Fibroblast of pulmonary artery (primary cell): ENCODE measurements at regions not wholly inside any gene's neighbourhood (a gene's known extent, or its start where the extent isn't known, plus 50 kb on each side); places are given as distances from the start of the nearest gene placed in this dataset.

Experiments used
- DNase-seq: peaks from one replicate; pipeline ENCODE4 v3.0.0-alpha.2; 2010; ENCODE audit warnings: low read depth
- H3K4me3 ChIP-seq: replicated peaks from 2 replicates; pipeline ENCODE4 v1.5.1; 2011; ENCODE audit warnings: low read depth, mild to moderate bottlenecking, control low read depth, low read length, moderate library complexity
- CTCF ChIP-seq: IDR thresholded peaks from 2 replicates; pipeline ENCODE4 v1.5.1; 2011; ENCODE audit warnings: mild to moderate bottlenecking, control low read depth, low read length, inconsistent platforms; ENCODE audit errors: missing control alignments

GRCh38 chr7:124662937-124663336 lies 102.7 kb downstream of the GPR37 start:
- no peak for TF ChIP-seq CTCF
- no peak overlapping the region for H3K4me3 ChIP-seq
- DNase-seq: no peak

- no peak overlapping the region for H3K4me3 ChIP-seq
- no peak for DNase-seq
- TF ChIP-seq CTCF: no peak
Measured at GRCh38 chr7:124662372-124662771, 103.2 kb downstream of the GPR37 start.

- TF ChIP-seq CTCF: no peak
- DNase-seq: no peak
- H3K4me3 ChIP-seq: no peak overlapping the region
Measured at GRCh38 chr7:124655990-124656389, 109.6 kb downstream of the GPR37 start.

GRCh38 chr7:124652237-124652636 lies 113.4 kb downstream of the GPR37 start:
- TF ChIP-seq CTCF: no peak
- no peak overlapping the region for H3K4me3 ChIP-seq
- no peak for DNase-seq

- no peak for DNase-seq
- H3K4me3 ChIP-seq: no peak overlapping the region
- TF ChIP-seq CTCF: no peak
Measured at GRCh38 chr7:124651136-124651535, 114.5 kb downstream of the GPR37 start.

- no peak for TF ChIP-seq CTCF
- DNase-seq: no peak
- no peak overlapping the region for H3K4me3 ChIP-seq
Measured at GRCh38 chr7:124649397-124650014, 116.1 kb downstream of the GPR37 start.

- TF ChIP-seq CTCF: no peak
- no peak overlapping the region for H3K4me3 ChIP-seq
- no peak for DNase-seq
Measured at GRCh38 chr7:124647630-124648306, 117.8 kb downstream of the GPR37 start.
